K562 (cell line): ENCODE measurements at regions not wholly inside any gene's neighbourhood (a gene's known extent, or its start where the extent isn't known, plus 50 kb on each side); places are given as distances from the start of the nearest gene placed in this dataset.

Experiments used
- ATAC-seq: fragments of 200-7000 bp; cut with Tn5 transposase; 3 replicates; pipeline ENCODE4 v1.9.1; 2020; ENCODE audit warnings: moderate library complexity
- BruUV-seq: library from RNA; stranded (reverse); fragments of 400-500 nt; replicated peaks from 2 replicates; lab custom pipeline; 2021; lab: Mats Ljungman, UMichigan
- CTCF ChIA-PET: fragments of 300-600 bp; formaldehyde crosslinking; extraction: SDS; loops from one replicate; lab custom pipeline; 2021; ENCODE audit warnings: low intra/inter-chr PET ratio; lab: Yijun Ruan, JAX
- POLR2A ChIA-PET: fragments of 300-600, 350-650 bp; sonication (Branson Sonifier 250); formaldehyde crosslinking; extraction: SDS; loops from one replicate; lab custom pipeline; 2021; ENCODE audit warnings: antibody characterized with exemption, inconsistent platforms; lab: Yijun Ruan, JAX
- DNase-seq, 4 experiments: peaks; one replicate each; pipeline versions ENCODE4 v3.0.0 to v3.0.0-alpha.2; 2011 to 2018; ENCODE audit warnings: low spot score in 3 of 4, mixed read lengths in 3 of 4; ENCODE audit errors: extremely low read depth in 1 of 4
- FAIRE-seq: peaks from 2 replicates; lab custom pipeline; 2011; peaks lifted over from hg19 to GRCh38; lab: Jason Lieb, UNC
- H2AFZ ChIP-seq: 2 replicates; pipeline ENCODE4 v1.6.0; 2011; ENCODE audit warnings: low read depth, low read length, control low read depth, inconsistent platforms
- H3K27ac ChIP-seq: fragments of 200-600 bp; 3 replicates; pipeline ENCODE4 v1.8.0; 2011; ENCODE audit warnings: low read depth, mild to moderate bottlenecking, control low read depth, inconsistent platforms, low read length, moderate library complexity, mixed read lengths; ENCODE audit errors: extremely low read depth
- H3K27me3 ChIP-seq, 2 experiments: fragments of 300-600 bp in 1 of 2; 2 replicates in 1 of 2; 3 replicates in 1 of 2; pipeline versions ENCODE4 v1.6.0 to v1.8.0; 2011; ENCODE audit warnings: inconsistent platforms in 2 of 2, low read length in 2 of 2, mild to moderate bottlenecking in 1 of 2, mixed read lengths in 1 of 2, moderate library complexity in 1 of 2; ENCODE audit not compliant: control insufficient read depth in 2 of 2, insufficient read depth in 2 of 2
- H3K36me3 ChIP-seq: fragments of 300-600 bp; 3 replicates; pipeline ENCODE4 v1.8.0; 2011; ENCODE audit warnings: mild to moderate bottlenecking, low read length, inconsistent platforms; ENCODE audit not compliant: control insufficient read depth, insufficient read depth
- H3K4me1 ChIP-seq, 2 experiments: fragments of 200-600 bp in 1 of 2; replicated peaks in 1 of 2; 2 replicates in 1 of 2; 3 replicates in 1 of 2; pipeline versions ENCODE4 v1.5.1 to v1.8.0; 2011; ENCODE audit warnings: inconsistent platforms in 2 of 2, low read length in 2 of 2, mild to moderate bottlenecking in 1 of 2, mixed read lengths in 1 of 2, moderate library complexity in 1 of 2; ENCODE audit not compliant: control insufficient read depth in 2 of 2, insufficient read depth in 2 of 2
- H3K4me2 ChIP-seq: 2 replicates; pipeline ENCODE4 v1.6.1; 2011; ENCODE audit warnings: low read length, control low read depth, inconsistent platforms, mixed read lengths; ENCODE audit not compliant: insufficient read depth
- H3K4me3 ChIP-seq: fragments of 200-600 bp; sonication (generic), shearing (Covaris generic); 2 replicates; pipeline ENCODE4 v1.5.1; 2016; ENCODE audit warnings: control low read depth, inconsistent platforms
- H3K79me2 ChIP-seq: fragments of 200-600 bp; 3 replicates; pipeline ENCODE4 v1.8.0; 2011; ENCODE audit warnings: low read length, inconsistent platforms; ENCODE audit not compliant: control insufficient read depth, insufficient read depth
- H3K9ac ChIP-seq, 2 experiments: 2 replicates each; pipeline versions ENCODE4 v1.6.0 to v1.6.1; 2011; ENCODE audit warnings: low read depth in 2 of 2, low read length in 2 of 2, control low read depth in 1 of 2, inconsistent platforms in 1 of 2, mild to moderate bottlenecking in 1 of 2, mixed read lengths in 1 of 2; ENCODE audit not compliant: insufficient read depth in 1 of 2
- H3K9me1 ChIP-seq: one replicate; pipeline ENCODE4 v1.6.0; 2011; ENCODE audit warnings: inconsistent platforms, mild to moderate bottlenecking, low read length, moderate library complexity; ENCODE audit not compliant: control insufficient read depth, insufficient read depth
- H3K9me3 ChIP-seq: replicated peaks from 2 replicates; pipeline ENCODE4 v1.5.1; 2011; ENCODE audit warnings: low read depth, low read length, inconsistent platforms; ENCODE audit not compliant: control insufficient read depth, insufficient read depth
- H4K20me1 ChIP-seq: replicated peaks from 2 replicates; pipeline ENCODE4 v1.6.1; 2011; ENCODE audit warnings: low read length, inconsistent platforms, mixed read lengths; ENCODE audit not compliant: control insufficient read depth, insufficient read depth
- C11orf30 ChIP-seq: fragments of 450-650 bp; IDR thresholded peaks from 2 replicates; pipeline ENCODE4 v1.6.1; 2016; ENCODE audit warnings: low read depth, mild to moderate bottlenecking
- CBX8 ChIP-seq: fragments of 200-600 bp; sonication (generic); IDR thresholded peaks from 2 replicates; pipeline ENCODE4 v1.6.1; 2012; ENCODE audit warnings: borderline replicate concordance, mixed run types, low read depth, mild to moderate bottlenecking, moderate library complexity, mixed read lengths, low read length, control low read depth, inconsistent platforms; ENCODE audit not compliant: poor library complexity, severe bottlenecking; ENCODE audit errors: extremely low read depth
- CUX1 ChIP-seq: fragments of 200-800 bp; sonication (Bioruptor generic); IDR thresholded peaks from 2 replicates; pipeline ENCODE4 v1.6.1; 2016; ENCODE audit warnings: missing genetic modification characterization, missing compliant biosample characterization
- EP300 ChIP-seq: IDR thresholded peaks from 2 replicates; pipeline ENCODE4 v1.6.1; 2012; ENCODE audit warnings: low read length, improper control_type of control experiment
- GABPB1 ChIP-seq: sonication (generic); formaldehyde crosslinking; IDR thresholded peaks from 2 replicates; pipeline ENCODE4 v1.8.0; 2022; ENCODE audit warnings: mild to moderate bottlenecking, missing genetic modification reagents
- ILF3 ChIP-seq: fragments of 450-650 bp; IDR thresholded peaks from 2 replicates; pipeline ENCODE4 v1.6.1; 2018; ENCODE audit warnings: antibody characterized with exemption, mild to moderate bottlenecking, moderate library complexity, borderline replicate concordance
- NCOA4 ChIP-seq: fragments of 450-650 bp; IDR thresholded peaks from 2 replicates; pipeline ENCODE4 v1.6.1; 2018; ENCODE audit warnings: mild to moderate bottlenecking; ENCODE audit not compliant: partially characterized antibody
- ZBED1 ChIP-seq: IDR thresholded peaks from 2 replicates; pipeline ENCODE4 v1.6.1; 2014
- ZC3H11A ChIP-seq: IDR thresholded peaks from 2 replicates; pipeline ENCODE4 v1.6.1; 2012; ENCODE audit warnings: low read depth, low read length, improper control_type of control experiment
- ZFPM2 ChIP-seq: fragments of 250-450 bp; sonication (Bioruptor Pico); IDR thresholded peaks from 2 replicates; pipeline ENCODE4 v1.5.1; 2022; ENCODE audit warnings: mild to moderate bottlenecking
- ZSCAN32 ChIP-seq: fragments of 450-650 bp; formaldehyde crosslinking; IDR thresholded peaks from 2 replicates; pipeline ENCODE4 v1.4.0; 2020; ENCODE audit warnings: mild to moderate bottlenecking, moderate library complexity
- WGBS: fragments of 100-300 bp; shearing (Covaris generic); methylation state at CpG from one replicate; pipeline ENCODE4 v1.1.6; 2016; ENCODE audit warnings: low coverage, mixed read lengths; ENCODE audit not compliant: insufficient coverage; ENCODE audit errors: missing lambda C conversion rate; 5-methylcytosine and 5-hydroxymethylcytosine counted together
- in situ Hi-C: fragments of 300-500 bp; cut with MboI; formaldehyde crosslinking; loops from 4 replicates; pipeline ENCODE4 v1.15.0; 2018; ENCODE audit warnings: inconsistent platforms, mixed read lengths
- intact Hi-C: fragments of 100-400 bp; cut with micrococcal nuclease; formaldehyde crosslinking; loops from 2 replicates; pipeline ENCODE4 v1.14.2; 2022
- TF ChIP-seq, protein P1 (sequence below): sonication (generic); formaldehyde crosslinking; IDR thresholded peaks from 2 replicates; pipeline ENCODE4 v1.8.0; 2022; ENCODE audit warnings: missing genetic modification reagents, mild to moderate bottlenecking, moderate library complexity, borderline replicate concordance
- TF ChIP-seq, protein P2 (sequence below): fragments of 450-650 bp; IDR thresholded peaks from 2 replicates; pipeline ENCODE4 v1.6.1; 2016
- TF ChIP-seq, protein P3 (sequence below): fragments of 250-450 bp; sonication (Bioruptor Pico); IDR thresholded peaks from 2 replicates; pipeline ENCODE4 v1.8.0; 2021; ENCODE audit warnings: moderate library complexity, mild to moderate bottlenecking, inconsistent platforms

- TF ChIP-seq, protein P1, sequence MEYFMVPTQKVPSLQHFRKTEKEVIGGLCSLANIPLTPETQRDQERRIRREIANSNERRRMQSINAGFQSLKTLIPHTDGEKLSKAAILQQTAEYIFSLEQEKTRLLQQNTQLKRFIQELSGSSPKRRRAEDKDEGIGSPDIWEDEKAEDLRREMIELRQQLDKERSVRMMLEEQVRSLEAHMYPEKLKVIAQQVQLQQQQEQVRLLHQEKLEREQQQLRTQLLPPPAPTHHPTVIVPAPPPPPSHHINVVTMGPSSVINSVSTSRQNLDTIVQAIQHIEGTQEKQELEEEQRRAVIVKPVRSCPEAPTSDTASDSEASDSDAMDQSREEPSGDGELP (CRISPR knock-in tag) = no peak
- TF ChIP-seq ZC3H11A = no peak
- TF ChIP-seq, protein P2, sequence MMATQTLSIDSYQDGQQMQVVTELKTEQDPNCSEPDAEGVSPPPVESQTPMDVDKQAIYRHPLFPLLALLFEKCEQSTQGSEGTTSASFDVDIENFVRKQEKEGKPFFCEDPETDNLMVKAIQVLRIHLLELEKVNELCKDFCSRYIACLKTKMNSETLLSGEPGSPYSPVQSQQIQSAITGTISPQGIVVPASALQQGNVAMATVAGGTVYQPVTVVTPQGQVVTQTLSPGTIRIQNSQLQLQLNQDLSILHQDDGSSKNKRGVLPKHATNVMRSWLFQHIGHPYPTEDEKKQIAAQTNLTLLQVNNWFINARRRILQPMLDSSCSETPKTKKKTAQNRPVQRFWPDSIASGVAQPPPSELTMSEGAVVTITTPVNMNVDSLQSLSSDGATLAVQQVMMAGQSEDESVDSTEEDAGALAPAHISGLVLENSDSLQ = no peak
- TF ChIP-seq C11orf30 = no peak
- TF ChIP-seq GABPB1 (CRISPR knock-in tag) = no peak
These were observed 364.1 kb downstream of the RPS24 start (continued) for GRCh38 chr10:78397786-78398185.

- ChIA-PET POLR2A (no interaction called here), CTCF (no interaction called here)
- DNase-seq (no peak), FAIRE-seq (no peak), ATAC-seq (no peak)
- H3K4me1 ChIP-seq = no peaks in the 10 kb centered on the region
- intact Hi-C loops (no loop called here), in situ Hi-C loops (no loop called here)
- no peaks in the 10 kb centered on the region; the same call in 1 of the 2 replicates for H4K20me1 ChIP-seq
- peaks cover 15 to 20% of the 10 kb centered on the region in 2 experiments; a peak in 4 of 5 replicates for H3K27me3 ChIP-seq
- no peak overlapping the region for H3K27ac ChIP-seq
- no peaks in the 10 kb centered on the region for H3K9me3 ChIP-seq
- no peak overlapping the region for H2AFZ ChIP-seq
- no TSS peak for BruUV-seq
- no peak overlapping the region for H3K4me3 ChIP-seq
- H3K36me3 ChIP-seq = no peaks in the 10 kb centered on the region
- H3K4me2 ChIP-seq = no peak overlapping the region
- WGBS = 0% methylated on average over 2 of the region's 2 CpGs
- H3K9ac ChIP-seq = no peak overlapping the region
- no peaks in the 10 kb centered on the region for H3K79me2 ChIP-seq
- H3K9me1 ChIP-seq = peaks cover 4% of the 10 kb centered on the region
- TF ChIP-seq ZBED1 = no peak
- TF ChIP-seq CBX8 = no peak
- TF ChIP-seq CUX1 (CRISPR knock-in tag) = no peak
- no peak for TF ChIP-seq NCOA4
- TF ChIP-seq ZFPM2 (CRISPR knock-in tag) = no peak
- TF ChIP-seq, protein P3, sequence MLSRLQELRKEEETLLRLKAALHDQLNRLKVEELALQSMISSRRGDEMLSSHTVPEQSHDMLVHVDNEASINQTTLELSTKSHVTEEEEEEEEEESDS (CRISPR knock-in tag) = no peak
- TF ChIP-seq EP300 = no peak
- TF ChIP-seq ZSCAN32 (CRISPR knock-in tag) = no peak
- no peak for TF ChIP-seq ILF3
- TF ChIP-seq, protein P1 (CRISPR knock-in tag) = no peak
These were observed 364.7 kb downstream of the RPS24 start for GRCh38 chr10:78398382-78398781.
